ENCODE measurements at regions not wholly inside any gene's neighbourhood (a gene's known extent, or its start where the extent isn't known, plus 50 kb on each side); places are given as distances from the start of the nearest gene placed in this dataset.

DNA sequence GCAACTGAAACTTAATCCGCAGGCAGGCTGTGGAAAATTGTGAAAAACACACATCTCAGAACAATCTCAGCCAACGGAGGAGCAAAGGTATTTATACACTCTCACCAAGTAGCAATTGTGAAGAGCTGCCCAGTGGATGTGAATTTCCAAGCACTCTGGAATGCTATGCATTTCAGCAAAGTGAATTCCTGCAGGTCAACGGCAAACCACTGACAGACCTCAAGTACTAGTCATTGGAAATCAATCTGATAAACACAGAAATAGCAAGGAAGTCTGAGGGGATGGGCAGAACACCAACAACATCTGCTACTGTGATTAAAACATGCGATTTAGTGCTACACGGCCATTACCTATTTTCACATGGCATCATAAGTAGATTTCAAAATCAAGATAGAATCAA is 429.1 kb downstream of the HTR1B start:
- TF ChIP-seq, protein P1, sequence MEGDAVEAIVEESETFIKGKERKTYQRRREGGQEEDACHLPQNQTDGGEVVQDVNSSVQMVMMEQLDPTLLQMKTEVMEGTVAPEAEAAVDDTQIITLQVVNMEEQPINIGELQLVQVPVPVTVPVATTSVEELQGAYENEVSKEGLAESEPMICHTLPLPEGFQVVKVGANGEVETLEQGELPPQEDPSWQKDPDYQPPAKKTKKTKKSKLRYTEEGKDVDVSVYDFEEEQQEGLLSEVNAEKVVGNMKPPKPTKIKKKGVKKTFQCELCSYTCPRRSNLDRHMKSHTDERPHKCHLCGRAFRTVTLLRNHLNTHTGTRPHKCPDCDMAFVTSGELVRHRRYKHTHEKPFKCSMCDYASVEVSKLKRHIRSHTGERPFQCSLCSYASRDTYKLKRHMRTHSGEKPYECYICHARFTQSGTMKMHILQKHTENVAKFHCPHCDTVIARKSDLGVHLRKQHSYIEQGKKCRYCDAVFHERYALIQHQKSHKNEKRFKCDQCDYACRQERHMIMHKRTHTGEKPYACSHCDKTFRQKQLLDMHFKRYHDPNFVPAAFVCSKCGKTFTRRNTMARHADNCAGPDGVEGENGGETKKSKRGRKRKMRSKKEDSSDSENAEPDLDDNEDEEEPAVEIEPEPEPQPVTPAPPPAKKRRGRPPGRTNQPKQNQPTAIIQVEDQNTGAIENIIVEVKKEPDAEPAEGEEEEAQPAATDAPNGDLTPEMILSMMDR (IDR thresholded peaks at IDR 0.05) = no peak
- no peak for TF ChIP-seq POLR2A (IDR thresholded peaks at IDR 0.05)

Data from Peyer's patch (tissue), 4 donors.